Ectodermal cell (in vitro differentiated cells): ENCODE measurements at regions not wholly inside any gene's neighbourhood (a gene's known extent, or its start where the extent isn't known, plus 50 kb on each side); places are given as distances from the start of the nearest gene placed in this dataset.
"Not testable (repeated sequence)": the region's sequence is repeated elsewhere in the genome, so short reads cannot be mapped to it uniquely, and the experiment has no call there.

ENCODE experiments used
- H3K27ac ChIP-seq: 2 replicates; pipeline ENCODE4 v1.7.0; 2013; ENCODE audit warnings: mild to moderate bottlenecking, low read depth, low read length; ENCODE audit not compliant: insufficient read depth, poor library complexity, severe bottlenecking
- H3K27me3 ChIP-seq: 2 replicates; pipeline ENCODE4 v1.7.0; 2013; ENCODE audit warnings: mild to moderate bottlenecking, low read length; ENCODE audit not compliant: insufficient read depth, control insufficient read depth, poor library complexity, severe bottlenecking
- H3K36me3 ChIP-seq: one replicate; pipeline ENCODE4 v1.7.0; 2013; ENCODE audit warnings: low read length; ENCODE audit not compliant: control insufficient read depth, insufficient read depth
- H3K4me1 ChIP-seq: one replicate; pipeline ENCODE4 v1.7.0; 2013; ENCODE audit warnings: low read length; ENCODE audit not compliant: control insufficient read depth, insufficient read depth
- H3K4me3 ChIP-seq: 2 replicates; pipeline ENCODE4 v1.7.0; 2013; ENCODE audit warnings: low read depth, low read length, control low read depth; ENCODE audit not compliant: insufficient read depth
- H3K9me3 ChIP-seq: 2 replicates; pipeline ENCODE4 v1.7.0; 2013; ENCODE audit warnings: mild to moderate bottlenecking, low read length, moderate library complexity; ENCODE audit not compliant: control insufficient read depth
- WGBS, 2 experiments: methylation state at CpG; one replicate each; pipeline ENCODE4 v1.1.7; 2013; ENCODE audit warnings: missing lambda C conversion rate in 2 of 2; 5-methylcytosine and 5-hydroxymethylcytosine counted together

- peaks cover 6% of the 10 kb centered on the region for H3K27me3 ChIP-seq
- H3K4me1 ChIP-seq, result peaks cover 7% of the 10 kb centered on the region
- 100% methylated on average over 1 of the region's 1 CpG; no CpG with 5 or more reads in 1 of the 2 experiments for WGBS, 2 experiments
- no peaks in the 10 kb centered on the region for H3K36me3 ChIP-seq
- H3K9me3 ChIP-seq, result no peaks in the 10 kb centered on the region
- H3K27ac ChIP-seq, result no peak overlapping the region
- H3K4me3 ChIP-seq, result no peak overlapping the region
Measured at GRCh38 chr1:110260194-110260593, 50.1 kb downstream of the KCNC4 start.

- H3K4me1 ChIP-seq, result peaks cover 19% of the 10 kb centered on the region
- no peak overlapping the region for H3K27ac ChIP-seq
- H3K36me3 ChIP-seq, result no peaks in the 10 kb centered on the region
- no peaks in the 10 kb centered on the region for H3K9me3 ChIP-seq
- WGBS, 2 experiments, result 62% methylated on average over 3 of the region's 3 CpGs
- H3K4me3 ChIP-seq, result no peak overlapping the region
- peaks cover 6% of the 10 kb centered on the region for H3K27me3 ChIP-seq
Measured at GRCh38 chr1:110262296-110262695, 52.2 kb downstream of the KCNC4 start.

GRCh38 chr1:110262846-110263631, 52.9 kb downstream of the KCNC4 start:
- WGBS, 2 experiments, result 92 to 93% methylated on average over 9 of the region's 9 CpGs
- Histone ChIP-seq H3K27me3 (peaks cover 6% of the 10 kb centered on the region), H3K36me3 (no peaks in the 10 kb centered on the region), H3K27ac (no peak overlapping the region), H3K4me1 (peaks cover 25% of the 10 kb centered on the region), H3K9me3 (no peaks in the 10 kb centered on the region), H3K4me3 (no peak overlapping the region)

GRCh38 chr1:110264430-110264829, 54.3 kb downstream of the KCNC4 start:
- 83 to 88% methylated on average over 4 of the region's 4 CpGs for WGBS, 2 experiments
- H3K4me1 ChIP-seq, result peaks cover 25% of the 10 kb centered on the region
- peaks cover 6% of the 10 kb centered on the region for H3K27me3 ChIP-seq
- no peaks in the 10 kb centered on the region for H3K36me3 ChIP-seq
- no peaks in the 10 kb centered on the region for H3K9me3 ChIP-seq
- H3K4me3 ChIP-seq, result no peak overlapping the region
- H3K27ac ChIP-seq, result no peak overlapping the region

- Histone ChIP-seq H3K4me3 (no peak overlapping the region), H3K4me1 (peaks cover 25% of the 10 kb centered on the region), H3K27ac (no peak overlapping the region), H3K27me3 (peaks cover 5% of the 10 kb centered on the region), H3K36me3 (no peaks in the 10 kb centered on the region), H3K9me3 (no peaks in the 10 kb centered on the region)
- WGBS, 2 experiments, result 89 to 100% methylated on average over 1 to 2 of the region's 2 CpGs
Measured at GRCh38 chr1:110265186-110265585, 55.1 kb downstream of the KCNC4 start.

GRCh38 chr1:110266834-110267233, 56.7 kb downstream of the KCNC4 start:
- H3K9me3 ChIP-seq, result no peaks in the 10 kb centered on the region
- peaks cover 25% of the 10 kb centered on the region for H3K4me1 ChIP-seq
- no peaks in the 10 kb centered on the region for H3K36me3 ChIP-seq
- no peaks in the 10 kb centered on the region for H3K27me3 ChIP-seq
- WGBS, 2 experiments, result 71 to 72% methylated on average over 4 of the region's 4 CpGs
- H3K27ac ChIP-seq, result peak overlapping the region; percentile 23
- H3K4me3 ChIP-seq, result no peak overlapping the region

GRCh38 chr1:110267260-110267659, 57.1 kb downstream of the KCNC4 start:
- H3K9me3 ChIP-seq, result no peaks in the 10 kb centered on the region
- 90 to 92% methylated on average over 7 of the region's 7 CpGs for WGBS, 2 experiments
- peak overlapping the region; percentile 23 for H3K27ac ChIP-seq
- H3K27me3 ChIP-seq, result no peaks in the 10 kb centered on the region
- H3K36me3 ChIP-seq, result no peaks in the 10 kb centered on the region
- H3K4me1 ChIP-seq, result peaks cover 25% of the 10 kb centered on the region
- no peak overlapping the region for H3K4me3 ChIP-seq

GRCh38 chr1:110272045-110272444, 61.9 kb downstream of the KCNC4 start:
- no peaks in the 10 kb centered on the region for H3K36me3 ChIP-seq
- no peak overlapping the region for H3K4me3 ChIP-seq
- H3K9me3 ChIP-seq, result no peaks in the 10 kb centered on the region
- H3K27me3 ChIP-seq, result no peaks in the 10 kb centered on the region
- H3K4me1 ChIP-seq, result peaks cover 8% of the 10 kb centered on the region
- no peak overlapping the region for H3K27ac ChIP-seq

GRCh38 chr1:110273832-110274231, 63.7 kb downstream of the KCNC4 start:
- not testable (repeated sequence) for H3K4me1 ChIP-seq, H3K4me3 ChIP-seq, H3K36me3 ChIP-seq, H3K27me3 ChIP-seq, H3K9me3 ChIP-seq, H3K27ac ChIP-seq
- 92 to 93% methylated on average over 1 to 2 of the region's 2 CpGs for WGBS, 2 experiments

GRCh38 chr1:110280126-110280525, 59.1 kb upstream of the RBM15 start:
- Histone ChIP-seq H3K36me3 (no peaks in the 10 kb centered on the region), H3K9me3 (no peaks in the 10 kb centered on the region), H3K4me3 (no peak overlapping the region), H3K27me3 (no peaks in the 10 kb centered on the region), H3K4me1 (no peaks in the 10 kb centered on the region), H3K27ac (no peak overlapping the region)
- 77 to 80% methylated on average over 7 of the region's 7 CpGs for WGBS, 2 experiments
